H1 (cell line): ENCODE measurements at regions not wholly inside any gene's neighbourhood (a gene's known extent, or its start where the extent isn't known, plus 50 kb on each side); places are given as distances from the start of the nearest gene placed in this dataset.

Experiments
- CTCF ChIA-PET: fragments of 300-600 bp; sonication (Branson Sonifier 250); formaldehyde crosslinking; loops from one replicate; lab custom pipeline; 2021; ENCODE audit not compliant: partially characterized antibody; lab: Charles Lee
- POLR2A ChIA-PET: fragments of 300-600 bp; sonication (Branson Sonifier 250); formaldehyde crosslinking; loops from one replicate; lab custom pipeline; 2021; ENCODE audit warnings: inconsistent platforms; ENCODE audit not compliant: partially characterized antibody; lab: Charles Lee
- DNase-seq, 2 experiments: peaks; one replicate each; pipeline versions ENCODE4 v3.0.0 to v3.0.0-alpha.2; 2010 to 2022; ENCODE audit warnings: low spot score in 2 of 2, low read depth in 1 of 2, mixed read lengths in 1 of 2
- FAIRE-seq: peaks from 2 replicates; lab custom pipeline; 2011; peaks lifted over from hg19 to GRCh38; lab: Jason Lieb, UNC
- H2AFZ ChIP-seq: 2 replicates; pipeline ENCODE4 v1.8.1; 2012; ENCODE audit warnings: low read length, inconsistent platforms
- H2AK5ac ChIP-seq: 2 replicates; pipeline ENCODE4 v1.6.1; 2013; ENCODE audit warnings: low read depth, low read length
- H2BK120ac ChIP-seq: replicated peaks from 2 replicates; pipeline ENCODE3; 2013; ENCODE audit warnings: low read depth, low read length, inconsistent platforms
- H2BK12ac ChIP-seq: 2 replicates; pipeline ENCODE4 v1.6.1; 2013; ENCODE audit warnings: low read depth, low read length
- H2BK15ac ChIP-seq: 2 replicates; pipeline ENCODE4 v1.6.1; 2013; ENCODE audit warnings: low read length
- H2BK20ac ChIP-seq: 2 replicates; pipeline ENCODE4 v1.6.1; 2013; ENCODE audit warnings: low read length
- H2BK5ac ChIP-seq: 2 replicates; pipeline ENCODE4 v1.6.1; 2013; ENCODE audit warnings: low read depth, low read length
- H3K14ac ChIP-seq: 2 replicates; pipeline ENCODE4 v1.6.1; 2013; ENCODE audit warnings: inconsistent platforms; ENCODE audit not compliant: insufficient read length
- H3K18ac ChIP-seq: 2 replicates; pipeline ENCODE4 v1.6.1; 2013; ENCODE audit warnings: low read length; ENCODE audit errors: extremely low read depth
- H3K23ac ChIP-seq: 2 replicates; pipeline ENCODE4 v1.6.1; 2013; ENCODE audit warnings: inconsistent platforms; ENCODE audit not compliant: insufficient read length
- H3K23me2 ChIP-seq: 2 replicates; pipeline ENCODE4 v1.6.1; 2013; ENCODE audit warnings: low read depth, low read length
- H3K27ac ChIP-seq: 2 replicates; pipeline ENCODE4 v1.6.1; 2011; ENCODE audit warnings: low read depth, low read length, inconsistent platforms
- H3K27me3 ChIP-seq, 4 experiments: replicated peaks in 1 of 4; 1 replicate in 1 of 4; 2 replicates in 3 of 4; pipeline versions ENCODE4 v1.6.1 to v1.8.1; 2011 to 2013; ENCODE audit warnings: low read length in 3 of 4, mild to moderate bottlenecking in 3 of 4, inconsistent platforms in 2 of 4, mixed read lengths in 2 of 4, moderate library complexity in 1 of 4; ENCODE audit not compliant: control insufficient read depth in 3 of 4, insufficient read depth in 3 of 4; ENCODE audit errors: extremely low read depth in 1 of 4
- H3K36me3 ChIP-seq, 4 experiments: 2 replicates each; pipeline versions ENCODE4 v1.6.1 to v1.8.1; 2011 to 2013; ENCODE audit warnings: mild to moderate bottlenecking in 4 of 4, low read length in 3 of 4, moderate library complexity in 2 of 4, control low read depth in 1 of 4, inconsistent platforms in 1 of 4; ENCODE audit not compliant: insufficient read depth in 4 of 4, control insufficient read depth in 2 of 4
- H3K4ac ChIP-seq: replicated peaks from 2 replicates; pipeline ENCODE3; 2013; ENCODE audit warnings: low read length, low read depth, mixed read lengths, inconsistent platforms; ENCODE audit not compliant: insufficient read length
- H3K4me1 ChIP-seq, 4 experiments: replicated peaks in 1 of 4; 1 replicate in 1 of 4; 2 replicates in 3 of 4; pipeline versions ENCODE4 v1.6.1 to v1.8.1; 2011 to 2013; ENCODE audit warnings: low read length in 3 of 4, inconsistent platforms in 2 of 4, mixed read lengths in 1 of 4; ENCODE audit not compliant: insufficient read depth in 4 of 4, control insufficient read depth in 3 of 4
- H3K4me2 ChIP-seq, 2 experiments: 2 replicates each; pipeline versions ENCODE4 v1.6.1 to v1.8.1; 2011 to 2013; ENCODE audit warnings: low read depth in 2 of 2, low read length in 2 of 2, control low read depth in 1 of 2, inconsistent platforms in 1 of 2, mild to moderate bottlenecking in 1 of 2; ENCODE audit not compliant: insufficient read depth in 1 of 2
- H3K4me3 ChIP-seq, 4 experiments: fragments of 200-600, 300-600 bp in 1 of 4; sonication (generic), shearing (Covaris generic), sonication (Bioruptor Twin) in 1 of 4; 2 replicates each; pipeline versions ENCODE4 v1.5.1 to v1.8.1; 2011 to 2016; ENCODE audit warnings: low read length in 4 of 4, low read depth in 3 of 4, control low read depth in 2 of 4, inconsistent platforms in 2 of 4, mild to moderate bottlenecking in 2 of 4, mixed read lengths in 1 of 4, moderate library complexity in 1 of 4; ENCODE audit not compliant: insufficient read depth in 2 of 4; ENCODE audit errors: extremely low read depth in 1 of 4
- H3K56ac ChIP-seq: replicated peaks from 2 replicates; pipeline ENCODE3; 2013; ENCODE audit warnings: low read depth, mild to moderate bottlenecking, mixed read lengths, low read length, inconsistent platforms; ENCODE audit not compliant: insufficient read length
- H3K79me1 ChIP-seq: 2 replicates; pipeline ENCODE4 v1.6.1; 2013; ENCODE audit warnings: low read depth, low read length, control low read depth
- H3K79me2 ChIP-seq, 2 experiments: 2 replicates each; pipeline versions ENCODE4 v1.6.1 to v1.8.1; 2012 to 2013; ENCODE audit warnings: low read length in 2 of 2, mild to moderate bottlenecking in 2 of 2, inconsistent platforms in 1 of 2; ENCODE audit not compliant: insufficient read depth in 2 of 2, control insufficient read depth in 1 of 2
- H3K9ac ChIP-seq, 4 experiments: replicated peaks in 1 of 4; 1 replicate in 1 of 4; 2 replicates in 3 of 4; pipeline versions ENCODE4 v1.6.1 to v1.8.1; 2011 to 2013; ENCODE audit warnings: low read depth in 3 of 4, low read length in 3 of 4, control low read depth in 2 of 4, mild to moderate bottlenecking in 2 of 4, moderate library complexity in 2 of 4, inconsistent platforms in 1 of 4; ENCODE audit errors: extremely low read depth in 1 of 4
- H3K9me3 ChIP-seq, 2 experiments: 2 replicates each; pipeline versions ENCODE4 v1.6.1 to v1.8.1; 2012 to 2013; ENCODE audit warnings: mild to moderate bottlenecking in 2 of 2, moderate library complexity in 2 of 2, control low read depth in 1 of 2, inconsistent platforms in 1 of 2, low read depth in 1 of 2, low read length in 1 of 2, mixed read lengths in 1 of 2; ENCODE audit not compliant: insufficient read depth in 2 of 2
- H4K20me1 ChIP-seq, 2 experiments: replicated peaks in 1 of 2; 2 replicates each; pipeline versions ENCODE3 to v1.8.1; 2011 to 2013; ENCODE audit warnings: inconsistent platforms in 2 of 2, low read length in 2 of 2, mild to moderate bottlenecking in 1 of 2; ENCODE audit not compliant: insufficient read depth in 2 of 2, control insufficient read depth in 1 of 2
- H4K5ac ChIP-seq: 2 replicates; pipeline ENCODE4 v1.6.1; 2013; ENCODE audit warnings: low read length, low read depth, mixed read lengths, inconsistent platforms; ENCODE audit not compliant: insufficient read length
- H4K8ac ChIP-seq: 2 replicates; pipeline ENCODE4 v1.8.0; 2013; ENCODE audit warnings: mild to moderate bottlenecking, moderate library complexity, low read length, inconsistent platforms; ENCODE audit not compliant: insufficient read depth; ENCODE audit errors: extremely low read depth
- H4K91ac ChIP-seq: replicated peaks from 2 replicates; pipeline ENCODE3; 2013; ENCODE audit warnings: low read length, mixed read lengths, inconsistent platforms; ENCODE audit not compliant: insufficient read length
- BCL11A ChIP-seq, 2 experiments: IDR thresholded peaks; one replicate each; pipeline ENCODE4 v1.6.1; 2011; ENCODE audit warnings: low read depth in 2 of 2, low read length in 2 of 2, mild to moderate bottlenecking in 2 of 2
- BRCA1 ChIP-seq: IDR thresholded peaks from 2 replicates; pipeline ENCODE4 v1.6.1; 2012; ENCODE audit warnings: low read depth, low read length, improper control_type of control experiment
- HDAC2 ChIP-seq, 2 experiments: fragments of 300-600 bp in 1 of 2; sonication (generic) in 1 of 2; IDR thresholded peaks; 2 replicates each; pipeline ENCODE4 v1.6.1; 2011 to 2012; ENCODE audit warnings: low read depth in 2 of 2, low read length in 2 of 2, mild to moderate bottlenecking in 2 of 2, moderate library complexity in 2 of 2, borderline replicate concordance in 1 of 2, inconsistent platforms in 1 of 2
- MAFK ChIP-seq: IDR thresholded peaks from 2 replicates; pipeline ENCODE4 v1.6.1; 2012; ENCODE audit warnings: low read depth, mild to moderate bottlenecking, improper control_type of control experiment, low read length
- SIX5 ChIP-seq: IDR thresholded peaks from 2 replicates; pipeline ENCODE4 v1.6.1; 2011; ENCODE audit warnings: mild to moderate bottlenecking, low read depth, low read length
- WGBS, 2 experiments: shearing (Covaris generic) in 1 of 2; methylation state at CpG; one replicate each; pipeline versions ENCODE4 v1.1.6 to v1.1.7; 2013 to 2015; ENCODE audit warnings: low lambda C conversion rate in 2 of 2, mixed read lengths in 2 of 2, inconsistent platforms in 1 of 2, low coverage in 1 of 2, missing lambda C conversion rate in 1 of 2; ENCODE audit not compliant: insufficient replicate concordance in 2 of 2, insufficient coverage in 1 of 2, insufficient read length in 1 of 2; ENCODE audit errors: extremely low coverage in 1 of 2, missing lambda C conversion rate in 1 of 2; 5-methylcytosine and 5-hydroxymethylcytosine counted together
- TF ChIP-seq, protein P1 (sequence below): IDR thresholded peaks from 2 replicates; pipeline ENCODE4 v1.6.1; 2011; ENCODE audit warnings: low read length, improper control_type of control experiment

DNA sequence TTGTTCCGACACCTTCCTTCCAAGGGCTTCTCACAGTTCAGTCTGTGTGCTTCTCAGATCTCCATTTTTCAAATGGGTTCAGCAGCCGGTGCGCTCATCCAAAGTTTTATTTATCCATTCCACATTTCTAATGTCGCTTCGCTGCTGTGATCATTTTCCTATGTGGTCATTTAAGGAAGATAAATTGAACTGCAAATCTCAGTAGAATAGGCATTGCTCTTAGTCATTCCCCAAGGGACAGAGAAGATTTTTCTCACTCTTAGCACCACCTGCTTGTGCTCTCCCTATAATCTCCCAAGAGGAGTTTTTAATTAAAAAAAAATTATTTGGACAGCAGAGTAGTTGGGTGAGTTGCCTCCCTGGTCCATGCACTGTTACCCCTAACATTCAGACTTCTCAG is 278.9 kb upstream of the GATB start:
- Histone ChIP-seq H4K5ac (no peak overlapping the region), H3K4me2 (no peak overlapping the region), H3K18ac (no peak overlapping the region), H3K79me1 (no peaks in the 10 kb centered on the region), H2BK15ac (no peak overlapping the region), H3K9me3 (no peaks in the 10 kb centered on the region), H3K23me2 (no peaks in the 10 kb centered on the region), H3K79me2 (no peaks in the 10 kb centered on the region), H2BK120ac (no peak overlapping the region), H3K4ac (no peak overlapping the region), H3K27me3 (no peaks in the 10 kb centered on the region), H3K4me1 (peaks cover 0 to 2% (median 0%) of the 10 kb centered on the region in 4 experiments; a peak in 1 of 7 replicates), H2AFZ (no peak overlapping the region), H3K27ac (no peak overlapping the region), H3K4me3 (no peak overlapping the region), H4K8ac (no peak overlapping the region), H3K36me3 (no peaks in the 10 kb centered on the region), H4K20me1 (no peaks in the 10 kb centered on the region), H2BK20ac (no peak overlapping the region), H4K91ac (no peak overlapping the region), H3K23ac (no peak overlapping the region), H2AK5ac (no peak overlapping the region), H3K9ac (no peak overlapping the region), H2BK5ac (no peak overlapping the region), H3K14ac (no peak overlapping the region), H3K56ac (no peak overlapping the region), H2BK12ac (no peak overlapping the region)
- 86% methylated on average over 5 of the region's 5 CpGs; no CpG with 5 or more reads in 1 of the 2 experiments for WGBS, 2 experiments
- CTCF ChIA-PET: no interaction called here
- DNase-seq (no peak), FAIRE-seq (no peak)
- POLR2A ChIA-PET: no interaction called here
- TF ChIP-seq BRCA1 (no peak), HDAC2 (IDR thresholded peaks at IDR 0.05; ENCODE audit: borderline replicate concordance in 1 of 2, low read depth in 2 of 2, low read length in 2 of 2) (no peak), MAFK (no peak), BCL11A (IDR thresholded peaks at IDR 0.05; ENCODE audit: low read depth in 2 of 2, low read length in 2 of 2) (no peak), SIX5 (no peak)
- TF ChIP-seq, protein P1, sequence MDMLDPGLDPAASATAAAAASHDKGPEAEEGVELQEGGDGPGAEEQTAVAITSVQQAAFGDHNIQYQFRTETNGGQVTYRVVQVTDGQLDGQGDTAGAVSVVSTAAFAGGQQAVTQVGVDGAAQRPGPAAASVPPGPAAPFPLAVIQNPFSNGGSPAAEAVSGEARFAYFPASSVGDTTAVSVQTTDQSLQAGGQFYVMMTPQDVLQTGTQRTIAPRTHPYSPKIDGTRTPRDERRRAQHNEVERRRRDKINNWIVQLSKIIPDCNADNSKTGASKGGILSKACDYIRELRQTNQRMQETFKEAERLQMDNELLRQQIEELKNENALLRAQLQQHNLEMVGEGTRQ: no peak
